ENCODE measurements at regions not wholly inside any gene's neighbourhood (a gene's known extent, or its start where the extent isn't known, plus 50 kb on each side); places are given as distances from the start of the nearest gene placed in this dataset.

GRCh38 chr4:79022529-79022928 lies 83.3 kb upstream of the PAQR3 start:
- Histone ChIP-seq H3K9me3 (ENCODE audit: control insufficient read depth, insufficient read depth, low read length) (no peaks in the 10 kb centered on the region), H3K27me3 (ENCODE audit: control insufficient read depth, insufficient read depth, low read length) (peaks cover 4% of the 10 kb centered on the region), H3K4me3 (ENCODE audit: low read depth, low read length) (no peak overlapping the region), H3K27ac (ENCODE audit: low read depth, low read length) (no peak overlapping the region)
- no peak for TF ChIP-seq CTCF (IDR thresholded peaks at IDR 0.05; ENCODE audit: low read depth, low read length)
- no peak for DNase-seq (ENCODE audit: low read depth, low spot score)
- ChIA-PET CTCF (no interaction called here), POLR2A (no interaction called here)

- CTCF ChIA-PET: no interaction called here
- no peak overlapping the region for H3K27ac ChIP-seq (ENCODE audit: low read depth, low read length)
- DNase-seq (ENCODE audit: low read depth, low spot score): no peak
- H3K4me3 ChIP-seq (ENCODE audit: low read depth, low read length): no peak overlapping the region
- H3K9me3 ChIP-seq (ENCODE audit: control insufficient read depth, insufficient read depth, low read length): no peaks in the 10 kb centered on the region
- no peaks in the 10 kb centered on the region for H3K27me3 ChIP-seq (ENCODE audit: control insufficient read depth, insufficient read depth, low read length)
- POLR2A ChIA-PET: no interaction called here
- TF ChIP-seq CTCF (IDR thresholded peaks at IDR 0.05; ENCODE audit: low read depth, low read length): no peak
These were observed 78.2 kb upstream of the PAQR3 start for GRCh38 chr4:79017481-79017880.

GRCh38 chr4:79016878-79017277 lies 77.6 kb upstream of the PAQR3 start:
- Histone ChIP-seq H3K27ac (ENCODE audit: low read depth, low read length) (no peak overlapping the region), H3K27me3 (ENCODE audit: control insufficient read depth, insufficient read depth, low read length) (no peaks in the 10 kb centered on the region), H3K9me3 (ENCODE audit: control insufficient read depth, insufficient read depth, low read length) (no peaks in the 10 kb centered on the region), H3K4me3 (ENCODE audit: low read depth, low read length) (no peak overlapping the region)
- no peak for TF ChIP-seq CTCF (IDR thresholded peaks at IDR 0.05; ENCODE audit: low read depth, low read length)
- DNase-seq (ENCODE audit: low read depth, low spot score): no peak
- ChIA-PET CTCF (no interaction called here), POLR2A (no interaction called here)

GRCh38 chr4:79015411-79015810 lies 76.2 kb upstream of the PAQR3 start:
- Histone ChIP-seq H3K4me3 (ENCODE audit: low read depth, low read length) (no peak overlapping the region), H3K9me3 (ENCODE audit: control insufficient read depth, insufficient read depth, low read length) (no peaks in the 10 kb centered on the region), H3K27me3 (ENCODE audit: control insufficient read depth, insufficient read depth, low read length) (no peaks in the 10 kb centered on the region), H3K27ac (ENCODE audit: low read depth, low read length) (no peak overlapping the region)
- CTCF ChIA-PET: interaction anchor here (0.5 kb wide), 1 partner anchor 1046 kb away, joined by 7 read pairs; no protein-coding TSS in a partner anchor
- no peak for TF ChIP-seq CTCF (IDR thresholded peaks at IDR 0.05; ENCODE audit: low read depth, low read length)
- DNase-seq (ENCODE audit: low read depth, low spot score): no peak
- POLR2A ChIA-PET: no interaction called here

GRCh38 chr4:79014230-79014629 lies 75.0 kb upstream of the PAQR3 start:
- Histone ChIP-seq H3K9me3 (ENCODE audit: control insufficient read depth, insufficient read depth, low read length) (no peaks in the 10 kb centered on the region), H3K27me3 (ENCODE audit: control insufficient read depth, insufficient read depth, low read length) (no peaks in the 10 kb centered on the region), H3K4me3 (ENCODE audit: low read depth, low read length) (no peak overlapping the region), H3K27ac (ENCODE audit: low read depth, low read length) (no peak overlapping the region)
- no peak for TF ChIP-seq CTCF (IDR thresholded peaks at IDR 0.05; ENCODE audit: low read depth, low read length)
- CTCF ChIA-PET: no interaction called here
- DNase-seq (ENCODE audit: low read depth, low spot score): no peak
- POLR2A ChIA-PET: no interaction called here

Measured in AG04450 (cell line).